NCI-H524 (cell line): ENCODE measurements at regions not wholly inside any gene's neighbourhood (a gene's known extent, or its start where the extent isn't known, plus 50 kb on each side); places are given as distances from the start of the nearest gene placed in this dataset.
A peak's percentile ranks its signal among the peaks of the same experiment; 100 is the strongest.

Experiments used
- DNase-seq, 2 experiments: peaks; one replicate each; lab custom pipeline; 2025; lab: John Stamatoyannopoulos, UW

GRCh38 chr3:72323773-72324172 is 524.5 kb downstream of the SHQ1 start:
- DNase-seq = no peak

GRCh38 chr3:72322264-72322976 is 525.8 kb downstream of the SHQ1 start:
- no peak for DNase-seq

GRCh38 chr3:72320955-72321303 is 527.3 kb downstream of the SHQ1 start:
- DNase-seq = no peak

- no peak for DNase-seq
Observed at GRCh38 chr3:72320095-72320954, 527.9 kb downstream of the SHQ1 start.

GRCh38 chr3:72319194-72320094 is 528.8 kb downstream of the SHQ1 start:
- DNase-seq = no peak

- no peak for DNase-seq
Observed at GRCh38 chr3:72318504-72319193, 529.6 kb downstream of the SHQ1 start.

- no peak for DNase-seq
Observed at GRCh38 chr3:72317491-72317890, 530.8 kb downstream of the SHQ1 start.

- DNase-seq = no peak
Observed at GRCh38 chr3:72316501-72317279, 531.6 kb downstream of the SHQ1 start.

GRCh38 chr3:72313308-72313707 is 528.4 kb upstream of the PROK2 start:
- no peak for DNase-seq

GRCh38 chr3:72312339-72312738 is 527.4 kb upstream of the PROK2 start:
- DNase-seq = no peak

GRCh38 chr3:72311425-72311824 is 526.5 kb upstream of the PROK2 start:
- no peak for DNase-seq

GRCh38 chr3:72310419-72311380 is 525.8 kb upstream of the PROK2 start:
- DNase-seq = peak in 1 of 2 experiments; percentile 39

- peak in 1 of 2 experiments; percentile 29 for DNase-seq
Observed at GRCh38 chr3:72309661-72310418, 524.9 kb upstream of the PROK2 start.

GRCh38 chr3:72308641-72309040 is 523.7 kb upstream of the PROK2 start:
- no peak for DNase-seq

GRCh38 chr3:72307438-72308115 is 522.6 kb upstream of the PROK2 start:
- no peak for DNase-seq

GRCh38 chr3:72306800-72307341 is 521.9 kb upstream of the PROK2 start:
- peak; percentile 63 to 83 for DNase-seq

GRCh38 chr3:72303926-72304325 is 519.0 kb upstream of the PROK2 start:
- peak; percentile 93 to 97 for DNase-seq

GRCh38 chr3:72301779-72302178 is 516.8 kb upstream of the PROK2 start:
- DNase-seq = no peak
